ENCODE measurements at regions not wholly inside any gene's neighbourhood (a gene's known extent, or its start where the extent isn't known, plus 50 kb on each side); places are given as distances from the start of the nearest gene placed in this dataset.

GRCh38 chr5:67401172-67401571 lies 204.6 kb upstream of the CD180 start:
- no peak overlapping the region for H3K23ac ChIP-seq (ENCODE audit: insufficient read length, low read depth, low read length)
- H3K4ac ChIP-seq (ENCODE audit: low read depth, low read length) = no peak overlapping the region
- H3K14ac ChIP-seq (ENCODE audit: insufficient read depth, low read length) = no peak overlapping the region
- DNase-seq = no peak
- no peak overlapping the region for H4K91ac ChIP-seq (ENCODE audit: insufficient read length, low read depth, low read length)
- H2AK5ac ChIP-seq (ENCODE audit: insufficient read length, low read length) = no peak overlapping the region
- no peak overlapping the region for H2BK15ac ChIP-seq (ENCODE audit: low read depth, low read length)
- H3K9ac ChIP-seq (ENCODE audit: extremely low read depth, insufficient read length, low read length) = no peak overlapping the region
- H3K79me1 ChIP-seq (ENCODE audit: insufficient read depth, low read depth, low read length, poor library complexity, severe bottlenecking) = no peaks in the 10 kb centered on the region
- no peak overlapping the region for H3K4me2 ChIP-seq (ENCODE audit: insufficient read depth, insufficient read length, low read length)
- no peak for TF ChIP-seq CTCF (conservative IDR thresholded peaks at IDR 0.05)
- H4K8ac ChIP-seq (replicated peaks; ENCODE audit: insufficient read length, low read depth, low read length) = no peak overlapping the region
- H3K4me1 Mint-ChIP-seq = peaks cover 8 to 16% of the 10 kb centered on the region in 2 experiments
- no peak overlapping the region for H2AFZ ChIP-seq (ENCODE audit: low read length)
- no peak overlapping the region for H3T11ph ChIP-seq (ENCODE audit: low read length)
- H3K27ac Mint-ChIP-seq = no peak overlapping the region
- H3K56ac ChIP-seq (ENCODE audit: insufficient read length, low read depth, low read length) = no peak overlapping the region
- no peaks in the 10 kb centered on the region; the same call in 1 of the 2 replicates for H3K4me1 ChIP-seq (ENCODE audit: insufficient read depth, low read length)
- H3K79me2 ChIP-seq (ENCODE audit: insufficient read depth, low read length) = no peaks in the 10 kb centered on the region
- H3K9me3 Mint-ChIP-seq = peaks cover 0 to 3% of the 10 kb centered on the region in 2 experiments; a peak in 2 of 5 replicates
- no peaks in the 10 kb centered on the region for H3K27me3 Mint-ChIP-seq (ENCODE audit: low read depth)
- H2BK5ac ChIP-seq (ENCODE audit: insufficient read length, low read length) = no peak overlapping the region
- H4K20me1 ChIP-seq (ENCODE audit: control insufficient read depth, insufficient read depth, insufficient read length) = no peaks in the 10 kb centered on the region
- H3K36me3 Mint-ChIP-seq (ENCODE audit: insufficient read depth in 1 of 3, low read depth in 3 of 3) = peaks cover 2 to 10% (median 3%) of the 10 kb centered on the region in 3 experiments; a peak in 2 of 7 replicates
- no CpG with 5 or more reads among the region's 2 CpGs for WGBS (ENCODE audit: extremely low coverage, insufficient read length, low lambda C conversion rate)
- H3K27ac ChIP-seq (ENCODE audit: insufficient read length, low read depth, low read length) = no peak overlapping the region
- H3K18ac ChIP-seq (ENCODE audit: insufficient read length, low read depth, low read length) = no peak overlapping the region
- H3K9me3 ChIP-seq (ENCODE audit: control insufficient read depth, low read depth, low read length) = no peaks in the 10 kb centered on the region
- no peaks in the 10 kb centered on the region for H3K23me2 ChIP-seq (ENCODE audit: insufficient read length, low read depth, low read length, poor library complexity, severe bottlenecking)
- no peak overlapping the region for H3K4me3 Mint-ChIP-seq
- no peak overlapping the region for H4K5ac ChIP-seq (ENCODE audit: insufficient read length, low read depth, low read length)
- no peak overlapping the region for H2BK12ac ChIP-seq (ENCODE audit: insufficient read length, low read depth, low read length)
- no peak overlapping the region for H2BK20ac ChIP-seq (ENCODE audit: low read depth, low read length, poor library complexity, severe bottlenecking)
- H3K27me3 ChIP-seq (ENCODE audit: insufficient read depth, low read length) = no peaks in the 10 kb centered on the region
- no peak overlapping the region for H2BK120ac ChIP-seq (ENCODE audit: low read depth, low read length, poor library complexity, severe bottlenecking)
